ENCODE measurements at regions not wholly inside any gene's neighbourhood (a gene's known extent, or its start where the extent isn't known, plus 50 kb on each side); places are given as distances from the start of the nearest gene placed in this dataset.

DNA sequence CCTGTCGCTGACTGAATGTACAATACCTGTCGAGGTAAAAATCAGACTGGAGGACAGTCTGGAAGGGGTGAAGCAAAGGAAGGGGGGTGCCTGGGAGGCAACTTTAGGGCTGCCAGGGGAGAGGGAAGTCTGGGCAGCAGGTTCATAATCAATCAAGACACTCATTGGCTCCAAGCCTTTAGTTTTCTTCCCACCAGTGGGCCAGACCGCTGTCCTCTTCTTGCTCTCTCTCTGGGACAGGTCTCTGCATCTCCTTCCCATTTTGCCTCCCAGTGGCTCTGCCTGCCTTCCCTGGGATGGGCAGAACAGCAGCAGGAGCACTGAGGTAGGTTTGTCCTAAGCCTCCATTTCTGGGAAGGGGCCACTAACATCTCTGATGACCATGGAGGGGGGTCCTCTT is 206.5 kb downstream of the TTC8 start:
- ChIA-PET POLR2A (interaction anchor here (0.5 kb wide), 1 partner anchor 252 kb away, joined by 3 read pairs; no protein-coding TSS in a partner anchor), CTCF (no interaction called here)
- peaks cover 4% of the 10 kb centered on the region for H3K27me3 ChIP-seq (ENCODE audit: control insufficient read depth, insufficient read depth, low read length)
- DNase-seq (ENCODE audit: low read depth): no peak
- TF ChIP-seq, protein P1, sequence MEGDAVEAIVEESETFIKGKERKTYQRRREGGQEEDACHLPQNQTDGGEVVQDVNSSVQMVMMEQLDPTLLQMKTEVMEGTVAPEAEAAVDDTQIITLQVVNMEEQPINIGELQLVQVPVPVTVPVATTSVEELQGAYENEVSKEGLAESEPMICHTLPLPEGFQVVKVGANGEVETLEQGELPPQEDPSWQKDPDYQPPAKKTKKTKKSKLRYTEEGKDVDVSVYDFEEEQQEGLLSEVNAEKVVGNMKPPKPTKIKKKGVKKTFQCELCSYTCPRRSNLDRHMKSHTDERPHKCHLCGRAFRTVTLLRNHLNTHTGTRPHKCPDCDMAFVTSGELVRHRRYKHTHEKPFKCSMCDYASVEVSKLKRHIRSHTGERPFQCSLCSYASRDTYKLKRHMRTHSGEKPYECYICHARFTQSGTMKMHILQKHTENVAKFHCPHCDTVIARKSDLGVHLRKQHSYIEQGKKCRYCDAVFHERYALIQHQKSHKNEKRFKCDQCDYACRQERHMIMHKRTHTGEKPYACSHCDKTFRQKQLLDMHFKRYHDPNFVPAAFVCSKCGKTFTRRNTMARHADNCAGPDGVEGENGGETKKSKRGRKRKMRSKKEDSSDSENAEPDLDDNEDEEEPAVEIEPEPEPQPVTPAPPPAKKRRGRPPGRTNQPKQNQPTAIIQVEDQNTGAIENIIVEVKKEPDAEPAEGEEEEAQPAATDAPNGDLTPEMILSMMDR (IDR thresholded peaks at IDR 0.05; ENCODE audit: insufficient read depth, low read depth, low read length): no peak
- no peaks in the 10 kb centered on the region for H3K36me3 ChIP-seq (ENCODE audit: control insufficient read depth, insufficient read depth, low read length)
- no peak overlapping the region for H3K4me3 ChIP-seq (ENCODE audit: low read depth, low read length)

DNA sequence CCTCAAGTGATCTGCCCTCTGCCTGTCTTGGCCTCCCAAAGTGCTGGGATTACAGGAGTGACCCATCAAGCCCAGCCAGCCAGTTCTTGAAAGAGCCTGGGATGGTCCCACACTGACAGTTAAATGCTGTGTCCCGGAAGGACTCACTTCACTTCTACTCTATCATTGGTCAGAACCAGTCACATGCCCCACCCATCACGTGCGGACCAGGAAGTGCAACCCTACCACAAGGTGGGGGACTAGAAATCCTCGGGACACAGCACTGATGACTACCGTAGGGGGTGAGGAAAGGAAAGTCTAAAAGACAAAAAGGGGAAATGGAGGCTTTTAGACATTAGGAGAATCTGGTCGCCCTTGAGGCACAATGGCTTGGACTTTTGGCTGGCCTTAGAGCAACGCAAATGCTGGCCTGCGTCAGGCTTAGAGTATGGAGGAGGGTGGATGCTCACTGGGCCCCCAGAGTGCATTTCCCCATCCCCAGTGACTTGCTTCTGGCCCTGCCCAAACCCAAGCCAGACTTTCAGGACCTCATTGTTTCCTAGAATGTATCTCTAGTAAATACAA is 207.7 kb downstream of the TTC8 start:
- Histone ChIP-seq H3K4me3 (ENCODE audit: low read depth, low read length) (no peak overlapping the region), H3K27me3 (ENCODE audit: control insufficient read depth, insufficient read depth, low read length) (peaks cover 4% of the 10 kb centered on the region), H3K36me3 (ENCODE audit: control insufficient read depth, insufficient read depth, low read length) (no peaks in the 10 kb centered on the region)
- TF ChIP-seq, protein P1 (IDR thresholded peaks at IDR 0.05; ENCODE audit: insufficient read depth, low read depth, low read length): no peak
- no peak for DNase-seq (ENCODE audit: low read depth)
- CTCF ChIA-PET: no interaction called here
- POLR2A ChIA-PET: no interaction called here

DNA sequence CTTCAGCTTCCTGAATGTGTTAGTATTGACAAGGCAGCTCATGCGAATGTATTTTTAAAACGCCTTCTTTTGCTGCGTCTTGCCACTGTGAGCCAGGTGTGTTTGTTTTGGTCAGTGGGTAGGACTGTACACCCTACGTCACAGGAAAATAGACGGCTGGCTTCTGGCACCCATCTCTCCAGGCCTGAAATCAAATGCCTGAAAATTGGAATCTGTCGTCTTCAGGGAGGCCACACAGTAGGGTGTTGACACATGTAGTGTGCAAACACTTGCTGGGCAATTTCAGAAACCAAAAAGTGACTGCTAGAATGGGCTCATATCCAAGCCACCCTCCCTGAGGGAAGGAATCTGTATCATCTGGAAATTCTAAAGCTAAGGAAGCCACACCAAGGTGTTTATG is 209.3 kb downstream of the TTC8 start:
- Histone ChIP-seq H3K27me3 (ENCODE audit: control insufficient read depth, insufficient read depth, low read length) (peaks cover 4% of the 10 kb centered on the region), H3K4me3 (ENCODE audit: low read depth, low read length) (no peak overlapping the region), H3K36me3 (ENCODE audit: control insufficient read depth, insufficient read depth, low read length) (no peaks in the 10 kb centered on the region)
- TF ChIP-seq, protein P1 (IDR thresholded peaks at IDR 0.05; ENCODE audit: insufficient read depth, low read depth, low read length): no peak
- ChIA-PET CTCF (interaction anchor here (1.0 to 2.1 kb wide), 3 partner anchors 366 to 905 kb away, joined by 3 to 5 read pairs (median 4); no protein-coding TSS in a partner anchor), POLR2A (no interaction called here)
- no peak for DNase-seq (ENCODE audit: low read depth)

DNA sequence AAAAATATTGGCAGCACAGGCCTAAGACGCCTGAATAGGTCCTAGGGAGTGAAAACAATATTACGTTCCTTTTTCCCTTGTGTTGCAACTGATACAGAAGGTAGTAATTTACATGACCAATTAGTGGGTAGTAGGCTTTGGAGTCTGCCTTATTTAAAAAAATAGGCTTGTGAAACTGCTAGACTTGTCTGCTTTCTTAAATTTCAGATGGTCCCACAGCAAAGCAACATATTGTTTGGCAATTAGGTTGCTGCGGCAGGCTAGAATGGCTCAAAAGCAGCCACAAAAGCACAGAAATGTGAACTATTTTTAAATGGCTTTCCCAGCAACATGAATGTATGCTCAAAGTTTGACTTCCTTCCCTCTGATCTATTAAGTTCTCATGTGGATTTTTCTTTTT is 211.9 kb downstream of the TTC8 start:
- Histone ChIP-seq H3K4me3 (ENCODE audit: low read depth, low read length) (no peak overlapping the region), H3K36me3 (ENCODE audit: control insufficient read depth, insufficient read depth, low read length) (no peaks in the 10 kb centered on the region), H3K27me3 (ENCODE audit: control insufficient read depth, insufficient read depth, low read length) (peaks cover 4% of the 10 kb centered on the region)
- ChIA-PET CTCF (no interaction called here), POLR2A (no interaction called here)
- TF ChIP-seq, protein P1 (IDR thresholded peaks at IDR 0.05; ENCODE audit: insufficient read depth, low read depth, low read length): no peak
- DNase-seq (ENCODE audit: low read depth): no peak

DNA sequence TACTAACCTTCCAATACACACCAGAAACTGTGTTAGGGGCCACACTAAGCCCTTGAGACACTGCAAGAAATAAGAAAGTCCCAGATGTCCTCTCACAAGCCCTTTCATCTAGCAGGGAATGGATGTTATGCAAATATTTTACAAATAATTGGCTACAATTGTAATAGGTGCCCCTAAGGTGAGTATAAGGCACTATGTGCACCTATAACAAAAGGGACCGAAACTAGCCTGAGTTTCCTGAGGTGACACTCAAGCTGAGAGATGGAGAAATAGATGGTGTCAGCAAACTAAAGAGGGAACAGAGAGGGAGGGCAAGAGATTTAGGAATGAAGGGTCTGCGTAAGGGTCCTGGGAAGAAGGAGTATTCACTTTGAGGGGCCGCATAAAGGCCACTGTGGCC is 212.6 kb downstream of the TTC8 start:
- POLR2A ChIA-PET: no interaction called here
- Histone ChIP-seq H3K4me3 (ENCODE audit: low read depth, low read length) (no peak overlapping the region), H3K36me3 (ENCODE audit: control insufficient read depth, insufficient read depth, low read length) (no peaks in the 10 kb centered on the region), H3K27me3 (ENCODE audit: control insufficient read depth, insufficient read depth, low read length) (peaks cover 4% of the 10 kb centered on the region)
- CTCF ChIA-PET: interaction anchor here (1.2 kb wide), 1 partner anchor 10 kb away, joined by 3 read pairs; no protein-coding TSS in a partner anchor
- TF ChIP-seq, protein P1 (IDR thresholded peaks at IDR 0.05; ENCODE audit: insufficient read depth, low read depth, low read length): no peak
- no peak for DNase-seq (ENCODE audit: low read depth)

Data from BJ (cell line).